HG03175 (cell line): ENCODE measurements at regions not wholly inside any gene's neighbourhood (a gene's known extent, or its start where the extent isn't known, plus 50 kb on each side); places are given as distances from the start of the nearest gene placed in this dataset.

Source experiments
- ATAC-seq: cut with Tn5 transposase; IDR thresholded peaks from one replicate; pipeline ENCODE4 v1.9.1; 2021; ENCODE audit warnings: mild to moderate bottlenecking, moderate library complexity; ENCODE audit not compliant: unreplicated experiment

- ATAC-seq, result no peak
These were observed 198.2 kb upstream of the KCNG1 start for GRCh38 chr20:51221103-51221502.

DNA sequence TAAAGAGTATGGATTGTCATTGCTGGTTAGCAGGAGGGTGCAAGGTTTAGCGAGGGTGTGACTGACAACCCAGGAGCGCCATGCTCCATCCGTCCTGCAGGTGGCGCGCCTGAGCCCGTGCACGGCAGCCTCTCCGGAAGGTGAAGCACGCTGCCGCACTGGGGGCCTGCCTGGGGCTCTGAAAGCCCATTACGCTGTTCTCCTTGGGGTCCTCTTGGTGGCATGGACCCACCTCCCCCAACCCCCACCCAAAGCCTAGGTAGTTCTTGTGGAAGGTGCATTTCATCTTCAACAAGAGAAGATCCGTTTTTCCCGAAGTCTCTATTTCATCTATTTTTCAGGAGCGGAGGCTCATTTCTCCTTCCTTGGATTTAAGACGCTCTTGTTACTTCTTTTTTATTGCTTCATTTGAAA is 197.4 kb upstream of the KCNG1 start:
- ATAC-seq, result no peak

DNA sequence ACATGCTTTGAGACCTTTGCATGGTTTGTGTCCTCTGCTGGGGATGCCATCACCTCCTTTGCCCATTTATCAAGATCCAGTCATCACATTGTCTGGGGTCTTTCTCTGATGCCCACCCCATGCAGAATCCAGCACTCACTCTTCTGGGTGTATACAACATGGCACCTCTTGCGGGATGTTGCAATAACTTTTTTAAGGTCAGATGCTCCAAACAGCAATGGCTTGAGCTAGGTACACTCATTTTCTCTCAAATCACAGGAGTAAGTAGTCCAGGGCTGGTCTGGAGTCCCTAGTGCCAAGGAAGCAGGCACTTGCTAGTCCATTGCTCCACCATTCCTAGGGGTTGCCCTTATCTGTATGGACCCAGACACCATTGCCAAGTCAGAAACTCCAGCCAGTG is 196.6 kb upstream of the KCNG1 start:
- ATAC-seq, result no peak

DNA sequence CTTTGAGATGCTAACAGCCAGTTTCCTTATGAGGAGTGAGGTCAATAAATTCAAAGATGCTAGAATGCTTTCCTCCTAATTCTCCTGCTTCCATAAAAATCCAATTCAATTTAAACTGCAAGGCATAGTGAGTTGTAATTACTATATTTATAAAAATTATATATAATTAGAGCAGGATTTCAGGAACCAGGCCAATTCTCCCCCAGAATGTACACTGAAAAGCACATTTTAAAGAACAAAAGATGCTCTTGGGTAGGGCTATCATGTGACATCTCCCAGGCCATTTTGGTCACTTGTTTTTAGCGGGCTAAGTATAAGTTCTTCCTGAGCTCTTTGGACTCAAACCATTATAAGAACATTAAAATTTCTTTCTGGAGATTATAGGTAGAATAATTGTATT is 195.7 kb upstream of the KCNG1 start:
- ATAC-seq, result no peak

- no peak for ATAC-seq
These were observed 194.6 kb upstream of the KCNG1 start for GRCh38 chr20:51217347-51218045.

DNA sequence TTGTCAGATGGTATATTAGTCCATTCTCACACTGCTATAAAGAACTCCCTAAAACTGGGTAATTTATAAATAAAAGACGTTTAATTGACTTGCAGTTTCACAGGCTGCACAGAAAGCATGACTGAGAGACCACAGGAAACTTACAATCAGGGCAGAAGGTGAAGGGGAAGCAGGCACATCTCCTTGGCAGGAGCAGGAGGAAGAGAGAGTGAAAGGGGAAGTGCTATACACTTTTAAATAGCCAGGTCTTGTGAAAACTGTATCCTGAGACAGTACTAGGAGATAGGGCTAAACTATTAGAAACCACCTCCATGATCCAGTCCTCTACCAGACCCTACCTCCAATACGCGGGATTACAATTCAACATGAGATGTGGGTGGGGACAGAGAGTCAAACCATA is 193.9 kb upstream of the KCNG1 start:
- no peak for ATAC-seq

- no peak for ATAC-seq
These were observed 189.9 kb upstream of the KCNG1 start for GRCh38 chr20:51212816-51213215.

- no peak for ATAC-seq
These were observed 188.3 kb upstream of the KCNG1 start for GRCh38 chr20:51211191-51211590.

DNA sequence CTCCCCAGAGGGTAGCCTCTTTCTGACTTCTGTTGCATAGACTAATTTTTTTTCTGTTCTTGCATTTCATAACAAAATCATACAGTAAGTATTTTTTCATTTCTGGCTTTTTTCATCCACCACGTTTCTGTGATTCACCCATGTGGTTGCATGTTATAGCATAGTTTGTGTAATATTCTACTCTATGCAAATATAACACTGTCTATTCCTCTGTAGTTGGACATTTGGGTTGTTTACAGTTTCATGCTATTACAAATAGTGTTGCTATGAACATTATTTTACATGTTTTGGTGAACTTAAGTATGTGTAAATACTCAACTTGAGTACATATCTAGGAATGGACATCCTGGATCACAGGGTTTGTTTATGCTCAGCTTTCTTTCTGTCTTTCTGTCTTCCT is 187.2 kb upstream of the KCNG1 start:
- ATAC-seq, result no peak

DNA sequence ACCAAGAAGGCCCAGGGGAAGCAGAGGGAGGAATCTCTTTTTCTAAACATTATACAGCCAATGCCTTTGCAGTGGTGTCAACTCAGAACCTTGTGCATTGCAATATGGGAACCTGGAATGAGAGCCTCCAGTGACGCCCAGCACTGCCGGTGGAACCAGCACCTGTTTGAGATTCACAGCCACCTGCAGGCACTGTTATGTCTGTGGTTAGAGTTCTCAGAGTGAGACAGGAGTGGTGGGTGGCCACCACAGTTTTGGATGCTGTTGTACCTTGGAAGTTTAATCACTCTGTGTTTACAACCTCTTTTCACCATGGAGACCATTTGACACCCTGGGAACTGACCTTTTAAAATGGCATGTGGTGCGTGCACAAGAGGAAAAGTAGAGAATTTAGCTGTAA is 185.3 kb upstream of the KCNG1 start:
- ATAC-seq, result no peak

DNA sequence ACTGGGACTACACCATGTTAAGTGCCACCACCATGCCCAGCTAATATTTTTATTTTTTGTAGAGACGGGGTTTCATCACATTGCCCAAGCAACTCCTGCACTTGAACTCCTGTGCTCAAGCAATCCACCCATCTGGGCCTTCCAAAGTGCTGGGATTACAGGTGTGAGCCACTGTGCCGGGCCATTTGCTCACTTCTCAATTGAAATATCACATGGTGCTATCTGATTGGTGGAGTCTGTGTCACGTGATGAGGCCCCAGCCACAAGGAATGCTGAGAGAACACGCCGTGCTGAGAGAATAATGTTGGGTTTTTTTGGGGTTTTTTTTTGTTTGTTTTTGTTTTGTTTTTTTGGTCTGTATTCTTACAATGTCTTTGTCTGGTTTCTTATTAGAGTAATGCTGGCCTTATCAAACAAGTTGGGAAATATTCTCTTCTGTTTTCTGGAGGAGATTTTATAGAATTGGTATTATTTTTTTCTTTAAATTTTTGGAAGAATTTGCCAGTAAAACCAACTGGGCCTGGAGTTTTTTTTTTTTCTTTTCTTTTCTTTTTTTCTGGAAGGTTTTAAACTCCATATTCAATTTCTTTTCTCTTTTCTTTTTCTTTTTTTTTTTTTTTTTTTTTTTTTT is 183.2 kb upstream of the KCNG1 start:
- no peak for ATAC-seq

- no peak for ATAC-seq
These were observed 181.9 kb upstream of the KCNG1 start for GRCh38 chr20:51204794-51205193.

DNA sequence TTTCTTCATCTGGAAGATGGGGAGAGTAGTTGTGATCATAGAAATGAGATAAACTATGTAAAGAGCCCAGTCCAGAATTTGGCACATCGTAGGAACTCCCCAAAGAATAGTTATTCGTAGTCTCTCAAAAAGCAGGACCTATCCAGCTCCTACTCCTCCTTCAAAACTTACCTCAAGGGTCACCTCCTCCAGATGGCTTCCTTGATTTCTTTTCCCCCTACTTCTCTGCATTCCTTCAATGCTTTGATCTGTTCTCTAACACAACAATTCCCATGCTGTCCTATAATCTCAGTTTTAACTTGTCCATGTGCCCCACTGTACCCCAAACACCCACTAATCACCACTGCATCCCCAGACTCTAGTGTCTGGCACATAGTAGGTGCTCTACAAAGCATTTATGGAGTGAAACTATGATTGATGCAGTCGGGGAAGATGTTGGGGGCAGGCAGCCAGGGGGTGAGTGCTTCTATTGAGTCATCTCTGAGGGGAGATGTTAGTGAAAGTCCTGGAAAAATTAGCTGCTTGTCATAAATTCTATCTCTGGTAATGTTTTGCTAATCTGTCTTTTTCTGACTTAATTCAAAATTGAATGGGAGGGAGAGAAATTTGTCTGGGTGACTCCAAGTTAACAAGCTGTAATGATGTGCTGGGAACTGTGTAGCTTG is 181.3 kb upstream of the KCNG1 start:
- ATAC-seq, result no peak

GRCh38 chr20:51202304-51202703 is 179.4 kb upstream of the KCNG1 start:
- no peak for ATAC-seq

DNA sequence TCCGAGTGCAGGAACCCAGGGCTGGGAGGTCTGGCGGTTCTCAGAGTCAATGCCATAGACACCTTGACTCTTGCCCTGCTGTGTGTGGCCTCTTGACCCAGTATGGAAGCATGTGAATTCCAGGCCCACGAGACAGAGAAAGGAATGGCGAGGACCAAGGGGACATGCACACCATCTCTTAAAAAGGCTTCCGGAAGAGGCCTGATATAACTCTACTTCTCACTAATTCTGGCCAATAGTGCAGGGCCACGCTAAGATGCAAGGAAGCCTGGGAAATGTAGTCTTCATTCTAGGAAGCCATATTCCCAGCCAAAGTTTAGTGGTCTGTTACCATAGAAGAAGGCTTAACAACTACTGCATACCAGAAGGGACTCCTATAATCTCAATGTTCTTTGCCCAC is 177.0 kb upstream of the KCNG1 start:
- no peak for ATAC-seq

- ATAC-seq, result no peak
These were observed 176.1 kb upstream of the KCNG1 start for GRCh38 chr20:51198876-51199523.

DNA sequence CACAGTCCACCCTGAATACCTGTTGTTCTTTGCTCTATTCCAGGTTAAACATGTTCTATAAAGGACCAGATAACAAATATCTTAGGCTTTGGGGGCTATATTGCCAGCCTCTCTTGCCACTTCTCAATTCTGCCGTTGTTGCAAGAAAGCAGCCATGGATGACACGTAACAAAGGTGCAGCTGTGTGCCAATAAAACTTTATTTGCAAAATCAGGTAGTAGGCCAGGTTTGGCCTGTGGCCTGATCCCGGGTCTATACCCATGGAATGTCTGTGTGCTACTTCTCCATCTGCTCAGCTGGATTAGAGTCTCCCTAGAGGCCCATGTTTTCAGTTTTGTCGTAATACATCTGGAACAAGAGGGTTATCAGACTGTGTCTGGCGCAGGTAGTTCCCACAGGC is 175.3 kb upstream of the KCNG1 start:
- no peak for ATAC-seq

DNA sequence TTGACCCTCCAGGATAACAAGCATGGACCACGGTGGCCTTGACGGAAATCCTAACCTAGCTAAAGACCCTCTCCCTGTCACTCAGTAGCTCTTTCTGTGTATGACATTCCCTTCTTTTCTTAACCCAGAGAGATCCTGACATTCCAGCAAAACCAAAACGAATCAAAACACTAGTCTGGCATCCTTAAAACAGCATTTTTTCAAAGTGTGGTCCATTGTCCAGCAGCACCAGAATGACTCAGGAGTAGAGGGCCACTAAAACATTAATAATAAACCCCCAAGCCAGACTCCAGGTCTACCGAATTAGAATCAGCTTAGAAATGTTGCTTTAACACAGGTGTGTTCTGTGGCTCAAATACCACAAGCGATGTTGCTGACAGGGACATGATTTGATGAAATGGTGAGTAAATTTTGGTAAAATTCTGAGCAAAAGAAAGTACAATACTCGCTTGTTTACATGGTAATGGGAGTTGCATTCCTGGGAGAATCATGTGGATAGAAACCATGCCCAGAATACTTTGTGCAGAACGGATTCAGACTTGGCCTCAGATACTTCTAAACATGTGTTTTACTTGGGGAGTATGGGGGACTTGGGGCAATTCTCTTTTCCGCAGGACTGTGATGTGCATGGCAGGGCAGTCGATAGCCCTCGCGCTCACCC is 174.2 kb upstream of the KCNG1 start:
- no peak for ATAC-seq

GRCh38 chr20:51195990-51196389 is 173.1 kb upstream of the KCNG1 start:
- ATAC-seq, result no peak

DNA sequence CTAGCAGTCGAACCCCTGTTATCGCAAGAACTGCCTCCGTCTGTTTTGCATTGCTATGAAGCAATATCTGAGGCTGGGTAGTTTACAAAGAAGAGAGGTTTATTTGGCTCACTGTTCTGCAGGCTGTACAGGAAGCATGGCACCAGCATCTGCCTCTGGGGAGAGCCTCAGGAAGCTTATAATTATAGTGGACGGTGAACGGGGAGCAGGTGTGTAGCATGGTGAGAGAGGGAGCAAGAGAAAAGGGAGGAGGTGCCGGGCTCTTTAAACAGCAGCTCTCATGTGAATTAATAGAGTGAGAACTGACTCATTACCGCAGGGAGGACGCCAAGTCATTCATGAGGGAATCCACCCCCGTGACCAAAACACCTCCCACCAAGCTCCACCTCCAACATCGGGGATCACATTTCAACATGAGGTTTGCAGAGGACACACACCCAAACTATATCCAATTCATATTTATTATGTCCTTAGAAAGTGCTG is 172.6 kb upstream of the KCNG1 start:
- ATAC-seq, result no peak

GRCh38 chr20:51193066-51193772 is 170.3 kb upstream of the KCNG1 start:
- no peak for ATAC-seq
